C4-2B (cell line): ENCODE measurements at regions not wholly inside any gene's neighbourhood (a gene's known extent, or its start where the extent isn't known, plus 50 kb on each side); places are given as distances from the start of the nearest gene placed in this dataset.

ENCODE experiments used
- ZFX ChIP-seq: fragments of 450-650 bp; IDR thresholded peaks from 2 replicates; pipeline ENCODE4 v1.6.1; 2017
- TF ChIP-seq, protein P1 (sequence below): fragments of 450-650 bp; conservative IDR thresholded peaks from 2 replicates; pipeline ENCODE4 v1.5.1; 2017; ENCODE audit warnings: mild to moderate bottlenecking

DNA sequence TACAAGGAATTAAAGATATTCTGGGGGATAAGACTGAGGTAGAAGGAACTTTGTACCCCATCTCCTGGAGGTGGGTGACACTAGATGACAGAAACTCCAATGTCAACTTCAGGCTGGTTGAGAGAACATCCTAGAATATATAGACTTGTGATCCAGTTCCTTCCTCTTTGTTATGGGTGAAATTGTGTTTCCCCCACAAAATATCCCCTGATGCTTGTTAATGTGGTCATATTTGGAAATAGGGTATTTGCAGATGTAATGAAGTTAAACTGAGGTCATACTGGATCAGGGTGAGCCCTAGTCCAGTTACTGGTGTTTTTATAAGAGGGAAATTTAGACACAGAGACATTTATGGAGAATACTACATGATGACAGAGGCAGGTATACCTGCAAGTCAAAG is 114.0 kb upstream of the NAMPT start:
- TF ChIP-seq, protein P1, sequence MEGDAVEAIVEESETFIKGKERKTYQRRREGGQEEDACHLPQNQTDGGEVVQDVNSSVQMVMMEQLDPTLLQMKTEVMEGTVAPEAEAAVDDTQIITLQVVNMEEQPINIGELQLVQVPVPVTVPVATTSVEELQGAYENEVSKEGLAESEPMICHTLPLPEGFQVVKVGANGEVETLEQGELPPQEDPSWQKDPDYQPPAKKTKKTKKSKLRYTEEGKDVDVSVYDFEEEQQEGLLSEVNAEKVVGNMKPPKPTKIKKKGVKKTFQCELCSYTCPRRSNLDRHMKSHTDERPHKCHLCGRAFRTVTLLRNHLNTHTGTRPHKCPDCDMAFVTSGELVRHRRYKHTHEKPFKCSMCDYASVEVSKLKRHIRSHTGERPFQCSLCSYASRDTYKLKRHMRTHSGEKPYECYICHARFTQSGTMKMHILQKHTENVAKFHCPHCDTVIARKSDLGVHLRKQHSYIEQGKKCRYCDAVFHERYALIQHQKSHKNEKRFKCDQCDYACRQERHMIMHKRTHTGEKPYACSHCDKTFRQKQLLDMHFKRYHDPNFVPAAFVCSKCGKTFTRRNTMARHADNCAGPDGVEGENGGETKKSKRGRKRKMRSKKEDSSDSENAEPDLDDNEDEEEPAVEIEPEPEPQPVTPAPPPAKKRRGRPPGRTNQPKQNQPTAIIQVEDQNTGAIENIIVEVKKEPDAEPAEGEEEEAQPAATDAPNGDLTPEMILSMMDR: no peak
- no peak for TF ChIP-seq ZFX
